HG03103 (cell line): ENCODE measurements at regions not wholly inside any gene's neighbourhood (a gene's known extent, or its start where the extent isn't known, plus 50 kb on each side); places are given as distances from the start of the nearest gene placed in this dataset.
"Not testable (repeated sequence)": the region's sequence is repeated elsewhere in the genome, so short reads cannot be mapped to it uniquely, and the experiment has no call there.

Source experiments
- ATAC-seq: cut with Tn5 transposase; IDR thresholded peaks from one replicate; pipeline ENCODE4 v1.9.1; 2021; ENCODE audit warnings: low read depth; ENCODE audit not compliant: unreplicated experiment

- no peak for ATAC-seq
Observed at GRCh38 chr5:8685704-8686103, 816.8 kb downstream of the MTRR start.

- no peak for ATAC-seq
Observed at GRCh38 chr5:8686707-8687106, 817.8 kb downstream of the MTRR start.

GRCh38 chr5:8689773-8690172 is 820.8 kb downstream of the MTRR start:
- no peak for ATAC-seq

- ATAC-seq, result no peak
Observed at GRCh38 chr5:8691221-8691620, 822.3 kb downstream of the MTRR start.

GRCh38 chr5:8693341-8693844 is 824.4 kb downstream of the MTRR start:
- no peak for ATAC-seq

GRCh38 chr5:8694545-8694944 is 825.6 kb downstream of the MTRR start:
- no peak for ATAC-seq

GRCh38 chr5:8695902-8696845 is 827.2 kb downstream of the MTRR start:
- ATAC-seq, result no peak

GRCh38 chr5:8700222-8700621 is 831.3 kb downstream of the MTRR start:
- no peak for ATAC-seq

- no peak for ATAC-seq
Observed at GRCh38 chr5:8700671-8701070, 831.7 kb downstream of the MTRR start.

GRCh38 chr5:8701251-8701650 is 832.3 kb downstream of the MTRR start:
- ATAC-seq, result no peak

- ATAC-seq, result no peak
Observed at GRCh38 chr5:8710426-8710930, 835.4 kb downstream of the SEMA5A start.

- ATAC-seq, result no peak
Observed at GRCh38 chr5:8714198-8714597, 831.7 kb downstream of the SEMA5A start.

- ATAC-seq, result no peak
Observed at GRCh38 chr5:8714861-8715260, 831.0 kb downstream of the SEMA5A start.

GRCh38 chr5:8719796-8720195 is 826.1 kb downstream of the SEMA5A start:
- no peak for ATAC-seq

- no peak for ATAC-seq
Observed at GRCh38 chr5:8720506-8720905, 825.4 kb downstream of the SEMA5A start.

- ATAC-seq, result no peak
Observed at GRCh38 chr5:8721536-8721935, 824.3 kb downstream of the SEMA5A start.

GRCh38 chr5:8726383-8727036 is 819.4 kb downstream of the SEMA5A start:
- no peak for ATAC-seq

GRCh38 chr5:8727396-8727795 is 818.5 kb downstream of the SEMA5A start:
- ATAC-seq, result no peak

GRCh38 chr5:8729437-8729836 is 816.4 kb downstream of the SEMA5A start:
- no peak for ATAC-seq

GRCh38 chr5:8730194-8730593 is 815.7 kb downstream of the SEMA5A start:
- ATAC-seq, result no peak

GRCh38 chr5:8731110-8731509 is 814.8 kb downstream of the SEMA5A start:
- ATAC-seq, result not testable (repeated sequence)
